K562 (cell line): ENCODE measurements at regions not wholly inside any gene's neighbourhood (a gene's known extent, or its start where the extent isn't known, plus 50 kb on each side); places are given as distances from the start of the nearest gene placed in this dataset.

Experiments used
- ARID3A ChIP-seq: IDR thresholded peaks from 2 replicates; pipeline ENCODE4 v1.6.1; 2012; ENCODE audit warnings: low read depth, low read length, improper control_type of control experiment, borderline replicate concordance
- BRD9 ChIP-seq: fragments of 450-650 bp; IDR thresholded peaks from 2 replicates; pipeline ENCODE4 v1.6.1; 2018; ENCODE audit warnings: low read depth; ENCODE audit not compliant: partially characterized antibody
- CHD4 ChIP-seq: fragments of 200-600 bp; sonication (generic); IDR thresholded peaks from 3 replicates; pipeline ENCODE4 v1.6.1; 2012; ENCODE audit warnings: low read depth, mild to moderate bottlenecking, mixed read lengths, low read length, inconsistent platforms; ENCODE audit not compliant: insufficient read depth, insufficient replicate concordance, poor library complexity, severe bottlenecking
- CTCF ChIP-seq, 3 experiments: IDR thresholded peaks in 2 of 3; conservative IDR thresholded peaks in 1 of 3; 2 replicates each; pipeline ENCODE4 v1.5.1; 2011 to 2012; ENCODE audit warnings: low read length in 3 of 3, mild to moderate bottlenecking in 3 of 3, control low read depth in 2 of 3, improper control_type of control experiment in 1 of 3, inconsistent platforms in 1 of 3, low read depth in 1 of 3, mixed read lengths in 1 of 3, moderate library complexity in 1 of 3; ENCODE audit not compliant: insufficient read depth in 2 of 3
- NFIX ChIP-seq: fragments of 250-450 bp; sonication (Bioruptor Pico); IDR thresholded peaks from 2 replicates; pipeline ENCODE4 v1.4.0; 2020; ENCODE audit warnings: low read depth, mild to moderate bottlenecking, moderate library complexity
- POLR2AphosphoS2 ChIP-seq: IDR thresholded peaks from 2 replicates; pipeline ENCODE4 v1.6.1; 2012; ENCODE audit warnings: low read length, improper control_type of control experiment
- PRPF4 ChIP-seq: fragments of 200-400 bp; formaldehyde crosslinking; IDR thresholded peaks from one replicate; pipeline ENCODE4 v1.6.1; 2017; ENCODE audit warnings: low read length, low read depth, mild to moderate bottlenecking; ENCODE audit not compliant: insufficient read depth, poor library complexity, severe bottlenecking
- RUNX1 ChIP-seq: sonication (generic); IDR thresholded peaks from 2 replicates; pipeline ENCODE4 v1.6.1; 2016; ENCODE audit warnings: antibody characterized with exemption, low read depth
- SPI1 ChIP-seq: IDR thresholded peaks from 2 replicates; pipeline ENCODE4 v1.6.1; 2011; ENCODE audit warnings: low read depth, low read length, control low read depth, borderline replicate concordance
- ZFP30 ChIP-seq: fragments of 250-450 bp; sonication (Bioruptor Pico); IDR thresholded peaks from 2 replicates; pipeline ENCODE4 v1.8.0; 2022; ENCODE audit warnings: moderate library complexity, mild to moderate bottlenecking, inconsistent platforms, borderline replicate concordance

GRCh38 chr9:74092491-74092834, 404.7 kb upstream of the RORB start:
- TF ChIP-seq SPI1 (no peak), PRPF4 (no peak), BRD9 (no peak), RUNX1 (no peak), CTCF (IDR thresholded peaks at IDR 0.05 in 2 of 3, conservative IDR thresholded peaks at IDR 0.05 in 1 of 3; ENCODE audit: insufficient read depth in 2 of 3, low read depth in 1 of 3, low read length in 3 of 3) (no peak), CHD4 (no peak), NFIX (CRISPR knock-in tag) (no peak), ZFP30 (no peak), POLR2AphosphoS2 (no peak), ARID3A (no peak)
